22Rv1 (cell line): ENCODE measurements at regions not wholly inside any gene's neighbourhood (a gene's known extent, or its start where the extent isn't known, plus 50 kb on each side); places are given as distances from the start of the nearest gene placed in this dataset.
"Not testable (repeated sequence)": the region's sequence is repeated elsewhere in the genome, so short reads cannot be mapped to it uniquely, and the experiment has no call there.

Experiments used
- CTCF ChIP-seq: fragments of 450-650 bp; IDR thresholded peaks from 2 replicates; pipeline ENCODE4 v1.5.1; 2017; ENCODE audit warnings: mild to moderate bottlenecking
- ZFX ChIP-seq: fragments of 450-650 bp; IDR thresholded peaks from 2 replicates; pipeline ENCODE4 v1.6.1; 2017; ENCODE audit warnings: antibody characterized with exemption, borderline replicate concordance

- TF ChIP-seq CTCF, ZFX: not testable (repeated sequence)
These were observed 112.3 kb upstream of the PIK3R1 start for GRCh38 chr5:68103297-68103696.
